K562 (cell line): ENCODE measurements at regions not wholly inside any gene's neighbourhood (a gene's known extent, or its start where the extent isn't known, plus 50 kb on each side); places are given as distances from the start of the nearest gene placed in this dataset.

Experiments used
- ATAC-seq: fragments of 200-7000 bp; cut with Tn5 transposase; 3 replicates; pipeline ENCODE4 v1.9.1; 2020; ENCODE audit warnings: moderate library complexity
- BruUV-seq: library from RNA; stranded (reverse); fragments of 400-500 nt; replicated peaks from 2 replicates; lab custom pipeline; 2021; lab: Mats Ljungman, UMichigan
- CTCF ChIA-PET: fragments of 300-600 bp; formaldehyde crosslinking; extraction: SDS; loops from one replicate; lab custom pipeline; 2021; ENCODE audit warnings: low intra/inter-chr PET ratio; lab: Yijun Ruan, JAX
- POLR2A ChIA-PET: fragments of 300-600, 350-650 bp; sonication (Branson Sonifier 250); formaldehyde crosslinking; extraction: SDS; loops from one replicate; lab custom pipeline; 2021; ENCODE audit warnings: antibody characterized with exemption, inconsistent platforms; lab: Yijun Ruan, JAX
- DNase-seq, 4 experiments: peaks; one replicate each; pipeline versions ENCODE4 v3.0.0 to v3.0.0-alpha.2; 2011 to 2018; ENCODE audit warnings: low spot score in 3 of 4, mixed read lengths in 3 of 4; ENCODE audit errors: extremely low read depth in 1 of 4
- FAIRE-seq: peaks from 2 replicates; lab custom pipeline; 2011; peaks lifted over from hg19 to GRCh38; lab: Jason Lieb, UNC
- H2AFZ ChIP-seq: 2 replicates; pipeline ENCODE4 v1.6.0; 2011; ENCODE audit warnings: low read depth, low read length, control low read depth, inconsistent platforms
- H3K27ac ChIP-seq: fragments of 200-600 bp; 3 replicates; pipeline ENCODE4 v1.8.0; 2011; ENCODE audit warnings: low read depth, mild to moderate bottlenecking, control low read depth, inconsistent platforms, low read length, moderate library complexity, mixed read lengths; ENCODE audit errors: extremely low read depth
- H3K27me3 ChIP-seq, 2 experiments: fragments of 300-600 bp in 1 of 2; 2 replicates in 1 of 2; 3 replicates in 1 of 2; pipeline versions ENCODE4 v1.6.0 to v1.8.0; 2011; ENCODE audit warnings: inconsistent platforms in 2 of 2, low read length in 2 of 2, mild to moderate bottlenecking in 1 of 2, mixed read lengths in 1 of 2, moderate library complexity in 1 of 2; ENCODE audit not compliant: control insufficient read depth in 2 of 2, insufficient read depth in 2 of 2
- H3K36me3 ChIP-seq: fragments of 300-600 bp; 3 replicates; pipeline ENCODE4 v1.8.0; 2011; ENCODE audit warnings: mild to moderate bottlenecking, low read length, inconsistent platforms; ENCODE audit not compliant: control insufficient read depth, insufficient read depth
- H3K4me1 ChIP-seq, 2 experiments: fragments of 200-600 bp in 1 of 2; replicated peaks in 1 of 2; 2 replicates in 1 of 2; 3 replicates in 1 of 2; pipeline versions ENCODE4 v1.5.1 to v1.8.0; 2011; ENCODE audit warnings: inconsistent platforms in 2 of 2, low read length in 2 of 2, mild to moderate bottlenecking in 1 of 2, mixed read lengths in 1 of 2, moderate library complexity in 1 of 2; ENCODE audit not compliant: control insufficient read depth in 2 of 2, insufficient read depth in 2 of 2
- H3K4me2 ChIP-seq: 2 replicates; pipeline ENCODE4 v1.6.1; 2011; ENCODE audit warnings: low read length, control low read depth, inconsistent platforms, mixed read lengths; ENCODE audit not compliant: insufficient read depth
- H3K4me3 ChIP-seq: fragments of 200-600 bp; sonication (generic), shearing (Covaris generic); 2 replicates; pipeline ENCODE4 v1.5.1; 2016; ENCODE audit warnings: control low read depth, inconsistent platforms
- H3K79me2 ChIP-seq: fragments of 200-600 bp; 3 replicates; pipeline ENCODE4 v1.8.0; 2011; ENCODE audit warnings: low read length, inconsistent platforms; ENCODE audit not compliant: control insufficient read depth, insufficient read depth
- H3K9ac ChIP-seq, 2 experiments: 2 replicates each; pipeline versions ENCODE4 v1.6.0 to v1.6.1; 2011; ENCODE audit warnings: low read depth in 2 of 2, low read length in 2 of 2, control low read depth in 1 of 2, inconsistent platforms in 1 of 2, mild to moderate bottlenecking in 1 of 2, mixed read lengths in 1 of 2; ENCODE audit not compliant: insufficient read depth in 1 of 2
- H3K9me1 ChIP-seq: one replicate; pipeline ENCODE4 v1.6.0; 2011; ENCODE audit warnings: inconsistent platforms, mild to moderate bottlenecking, low read length, moderate library complexity; ENCODE audit not compliant: control insufficient read depth, insufficient read depth
- H3K9me3 ChIP-seq: replicated peaks from 2 replicates; pipeline ENCODE4 v1.5.1; 2011; ENCODE audit warnings: low read depth, low read length, inconsistent platforms; ENCODE audit not compliant: control insufficient read depth, insufficient read depth
- H4K20me1 ChIP-seq: replicated peaks from 2 replicates; pipeline ENCODE4 v1.6.1; 2011; ENCODE audit warnings: low read length, inconsistent platforms, mixed read lengths; ENCODE audit not compliant: control insufficient read depth, insufficient read depth
- ATF7 ChIP-seq: fragments of 450-650 bp; IDR thresholded peaks from 2 replicates; pipeline ENCODE4 v1.7.1; 2014; ENCODE audit warnings: mild to moderate bottlenecking, moderate library complexity
- BCL6 ChIP-seq: fragments of 250-450 bp; sonication (Bioruptor Pico); IDR thresholded peaks from 2 replicates; pipeline ENCODE4 v1.4.0; 2020
- CBFA2T3 ChIP-seq: fragments of 450-650 bp; IDR thresholded peaks from 2 replicates; pipeline ENCODE4 v1.6.1; 2017
- CREB1 ChIP-seq, 2 experiments: sonication (generic) in 1 of 2; formaldehyde crosslinking in 1 of 2; IDR thresholded peaks; 2 replicates each; pipeline versions ENCODE4 v1.6.1 to v1.8.0; 2012 to 2022; ENCODE audit warnings: inconsistent platforms in 1 of 2, mild to moderate bottlenecking in 1 of 2, missing genetic modification reagents in 1 of 2, moderate library complexity in 1 of 2
- FUS ChIP-seq: fragments of 200-400 bp; formaldehyde crosslinking; optimal IDR thresholded peaks from 2 replicates; pipeline ENCODE3; 2017; ENCODE audit warnings: low read depth, low read length
- KLF13 ChIP-seq: fragments of 450-650 bp; IDR thresholded peaks from 2 replicates; pipeline ENCODE4 v1.6.1; 2016; ENCODE audit warnings: missing genetic modification characterization, low read depth, mild to moderate bottlenecking, missing compliant biosample characterization, moderate library complexity, borderline replicate concordance
- NCOA2 ChIP-seq, 2 experiments: fragments of 450-650 bp; IDR thresholded peaks; 2 replicates each; pipeline ENCODE4 v1.6.1; 2018; ENCODE audit warnings: mild to moderate bottlenecking in 2 of 2, moderate library complexity in 1 of 2; ENCODE audit not compliant: partially characterized antibody in 2 of 2
- NCOA6 ChIP-seq: fragments of 450-650 bp; IDR thresholded peaks from 2 replicates; pipeline ENCODE4 v1.6.1; 2017; ENCODE audit warnings: mild to moderate bottlenecking
- NRF1 ChIP-seq, 2 experiments: fragments of 450-650 bp; IDR thresholded peaks in 1 of 2; conservative IDR thresholded peaks in 1 of 2; 2 replicates each; pipeline ENCODE4 v1.6.1; 2014; ENCODE audit warnings: mild to moderate bottlenecking in 2 of 2
- POLR2AphosphoS5 ChIP-seq: IDR thresholded peaks from 2 replicates; pipeline ENCODE4 v1.6.1; 2011; ENCODE audit warnings: mild to moderate bottlenecking, low read depth, low read length, moderate library complexity; ENCODE audit not compliant: control insufficient read depth, insufficient read depth
- RAD21 ChIP-seq, 2 experiments: fragments of 250-450 bp in 1 of 2; fragments of 450-650 bp in 1 of 2; sonication (Bioruptor Pico) in 1 of 2; formaldehyde crosslinking in 1 of 2; IDR thresholded peaks in 1 of 2; conservative IDR thresholded peaks in 1 of 2; 2 replicates each; pipeline versions ENCODE4 v1.4.0 to v1.8.0; 2020 to 2022; ENCODE audit warnings: mild to moderate bottlenecking in 2 of 2, moderate library complexity in 1 of 2
- SAFB ChIP-seq: fragments of 200-400 bp; formaldehyde crosslinking; IDR thresholded peaks from 2 replicates; pipeline ENCODE4 v1.6.1; 2017; ENCODE audit warnings: low read depth, low read length, borderline replicate concordance
- SIN3B ChIP-seq: fragments of 450-650 bp; IDR thresholded peaks from 2 replicates; pipeline ENCODE4 v1.6.1; 2017; ENCODE audit warnings: low read depth, mild to moderate bottlenecking, moderate library complexity
- SPI1 ChIP-seq: IDR thresholded peaks from 2 replicates; pipeline ENCODE4 v1.6.1; 2011; ENCODE audit warnings: low read depth, low read length, control low read depth, borderline replicate concordance
- TAF1 ChIP-seq: IDR thresholded peaks from 2 replicates; pipeline ENCODE4 v1.6.1; 2011; ENCODE audit warnings: mild to moderate bottlenecking, low read length, moderate library complexity; ENCODE audit not compliant: insufficient read depth, control insufficient read depth, severe bottlenecking; ENCODE audit errors: extremely low read depth
- TCF7 ChIP-seq: sonication (generic); IDR thresholded peaks from 2 replicates; pipeline ENCODE4 v1.6.1; 2016; ENCODE audit warnings: antibody characterized with exemption, borderline replicate concordance
- WGBS: fragments of 100-300 bp; shearing (Covaris generic); methylation state at CpG from one replicate; pipeline ENCODE4 v1.1.6; 2016; ENCODE audit warnings: low coverage, mixed read lengths; ENCODE audit not compliant: insufficient coverage; ENCODE audit errors: missing lambda C conversion rate; 5-methylcytosine and 5-hydroxymethylcytosine counted together
- in situ Hi-C: fragments of 300-500 bp; cut with MboI; formaldehyde crosslinking; loops from 4 replicates; pipeline ENCODE4 v1.15.0; 2018; ENCODE audit warnings: inconsistent platforms, mixed read lengths
- intact Hi-C: fragments of 100-400 bp; cut with micrococcal nuclease; formaldehyde crosslinking; loops from 2 replicates; pipeline ENCODE4 v1.14.2; 2022
- TF ChIP-seq, protein P1 (sequence below), 2 experiments: fragments of 450-650 bp in 1 of 2; sonication (generic) in 1 of 2; formaldehyde crosslinking in 1 of 2; IDR thresholded peaks in 1 of 2; conservative IDR thresholded peaks in 1 of 2; 2 replicates each; pipeline versions ENCODE4 v1.6.1 to v1.8.1; 2016 to 2023; ENCODE audit warnings: mild to moderate bottlenecking in 2 of 2, moderate library complexity in 2 of 2, inconsistent platforms in 1 of 2, missing genetic modification reagents in 1 of 2

DNA sequence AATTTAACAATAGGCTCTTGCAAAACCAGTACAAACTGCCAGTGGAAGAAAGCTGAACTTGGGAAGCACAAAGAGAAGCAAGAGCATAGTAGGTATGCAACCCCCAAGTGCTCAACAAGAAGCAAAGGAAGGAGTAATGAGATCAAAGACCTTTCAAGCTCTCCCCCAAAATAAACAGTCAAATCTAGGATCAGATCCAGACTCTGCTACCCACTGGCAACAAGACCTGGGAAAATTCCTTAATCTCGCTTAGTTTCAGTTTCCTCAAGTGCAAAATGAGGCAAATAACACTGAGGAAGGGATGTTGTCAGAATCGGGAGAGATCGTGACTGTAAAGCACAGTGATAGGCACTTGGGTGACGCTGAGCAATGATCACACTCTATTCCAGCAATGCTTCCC is 329.2 kb downstream of the TNS1 start:
- TF ChIP-seq TCF7 = no peak
- no peaks in the 10 kb centered on the region for H3K27me3 ChIP-seq
- no peaks in the 10 kb centered on the region for H3K9me1 ChIP-seq
- H3K4me2 ChIP-seq = no peak overlapping the region
- H3K36me3 ChIP-seq = no peaks in the 10 kb centered on the region
- H3K4me1 ChIP-seq = no peaks in the 10 kb centered on the region
- DNase-seq = no peak
- H3K9me3 ChIP-seq = no peaks in the 10 kb centered on the region
- no peak overlapping the region for H2AFZ ChIP-seq
- WGBS = 0% methylated on average over 4 of the region's 4 CpGs
- CTCF ChIA-PET = no interaction called here
- H3K9ac ChIP-seq = no peak overlapping the region
- in situ Hi-C loops = no loop called here
- H4K20me1 ChIP-seq = no peaks in the 10 kb centered on the region
- intact Hi-C loops = no loop called here
- ATAC-seq = no peak
- no peak for FAIRE-seq
- BruUV-seq = no TSS peak
- H3K79me2 ChIP-seq = no peaks in the 10 kb centered on the region
- H3K27ac ChIP-seq = no peak overlapping the region
- POLR2A ChIA-PET = no interaction called here
- H3K4me3 ChIP-seq = no peak overlapping the region

DNA sequence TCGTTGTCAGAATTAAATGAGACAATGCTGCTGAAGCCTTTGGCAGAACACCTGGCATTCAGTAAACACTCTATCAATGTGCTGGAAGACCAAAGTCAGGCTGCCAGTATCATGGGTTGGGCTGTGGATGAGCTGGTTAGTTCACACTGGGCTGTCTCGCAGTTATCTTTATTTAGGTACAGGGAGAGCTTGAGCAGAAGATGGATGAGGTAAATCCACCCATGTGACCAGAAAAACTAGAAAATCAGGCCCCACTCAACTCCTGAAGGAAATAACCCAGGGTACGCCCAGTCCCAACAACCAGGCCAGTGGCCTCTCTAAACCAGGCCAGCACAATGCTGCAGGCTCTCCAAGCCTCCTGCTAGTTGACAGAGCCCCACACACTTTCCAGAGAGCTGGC is 330.3 kb downstream of the TNS1 start:
- Histone ChIP-seq H3K4me3 (no peak overlapping the region), H4K20me1 (no peaks in the 10 kb centered on the region), H3K27ac (no peak overlapping the region), H3K9me1 (no peaks in the 10 kb centered on the region), H3K36me3 (no peaks in the 10 kb centered on the region), H3K79me2 (no peaks in the 10 kb centered on the region), H3K4me1 (no peaks in the 10 kb centered on the region), H3K4me2 (no peak overlapping the region), H2AFZ (no peak overlapping the region), H3K9ac (no peak overlapping the region), H3K9me3 (no peaks in the 10 kb centered on the region), H3K27me3 (no peaks in the 10 kb centered on the region)
- BruUV-seq = no TSS peak
- CTCF ChIA-PET = no interaction called here
- 0% methylated on average over 2 of the region's 3 CpGs for whole genome bisulfite sequencing
- no peak for ATAC-seq
- no peak for DNase-seq
- in situ Hi-C loops = no loop called here
- POLR2A ChIA-PET = interaction anchor here (0.5 to 0.7 kb wide), 2 partner anchors 9 to 16 kb away, joined by 3 to 4 read pairs; no protein-coding TSS in a partner anchor
- intact Hi-C loops = no loop called here
- FAIRE-seq = no peak
- TF ChIP-seq TAF1 (no peak), CBFA2T3 (no peak), BCL6 (no peak), SIN3B (no peak), SAFB (no peak), ATF7 (no peak), FUS (no peak), NRF1 (conservative IDR thresholded peaks at IDR 0.05 in 1 of 2, IDR thresholded peaks at IDR 0.05 in 1 of 2) (no peak), POLR2AphosphoS5 (no peak), KLF13 (tag) (no peak), CREB1 (IDR thresholded peaks at IDR 0.05) (no peak), CREB1 (CRISPR knock-in tag; IDR thresholded peaks at IDR 0.05) (no peak), NCOA2 (IDR thresholded peaks at IDR 0.05; ENCODE audit: partially characterized antibody in 2 of 2) (no peak), RAD21 (CRISPR knock-in tag; conservative IDR thresholded peaks at IDR 0.05 in 1 of 2, IDR thresholded peaks at IDR 0.05 in 1 of 2) (no peak), SPI1 (no peak), NCOA6 (no peak)
- TF ChIP-seq, protein P1, sequence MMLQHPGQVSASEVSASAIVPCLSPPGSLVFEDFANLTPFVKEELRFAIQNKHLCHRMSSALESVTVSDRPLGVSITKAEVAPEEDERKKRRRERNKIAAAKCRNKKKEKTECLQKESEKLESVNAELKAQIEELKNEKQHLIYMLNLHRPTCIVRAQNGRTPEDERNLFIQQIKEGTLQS (IDR thresholded peaks at IDR 0.05) = no peak
- TF ChIP-seq, protein P1 (CRISPR knock-in tag; conservative IDR thresholded peaks at IDR 0.05) = no peak
